IMR-90 (cell line): ENCODE measurements at regions not wholly inside any gene's neighbourhood (a gene's known extent, or its start where the extent isn't known, plus 50 kb on each side); places are given as distances from the start of the nearest gene placed in this dataset.

Source experiments
- ATAC-seq: fragments of 200-7000 bp; cut with Tn5 transposase; 2 replicates; pipeline ENCODE4 v1.9.1; 2020; ENCODE audit warnings: low read depth, mild to moderate bottlenecking, moderate library complexity
- BruUV-seq: library from RNA; stranded (reverse); fragments of 400-500 nt; replicated peaks from 2 replicates; lab custom pipeline; 2021; lab: Mats Ljungman, UMichigan
- CTCF ChIA-PET: fragments of 300-600 bp; formaldehyde crosslinking; extraction: SDS; loops from one replicate; lab custom pipeline; 2021; ENCODE audit warnings: antibody characterized with exemption; lab: Yijun Ruan, JAX
- POLR2A ChIA-PET: fragments of 300-600 bp; sonication (Branson Sonifier 250); formaldehyde crosslinking; loops from one replicate; lab custom pipeline; 2022; ENCODE audit warnings: antibody characterized with exemption; ENCODE audit not compliant: unreplicated experiment; lab: Charles Lee
- DNase-seq: peaks from one replicate; pipeline ENCODE4 v3.0.0; 2013
- H2AFZ ChIP-seq: replicated peaks from 2 replicates; pipeline ENCODE3; 2013; ENCODE audit warnings: low read length, mild to moderate bottlenecking; ENCODE audit not compliant: poor library complexity
- H2AK5ac ChIP-seq: 2 replicates; pipeline ENCODE4 v1.6.1; 2013; ENCODE audit warnings: low read depth, low read length, inconsistent platforms
- H2AK9ac ChIP-seq: replicated peaks from 2 replicates; pipeline ENCODE3; 2013; ENCODE audit warnings: mild to moderate bottlenecking, low read depth, low read length, moderate library complexity; ENCODE audit not compliant: poor library complexity
- H2BK120ac ChIP-seq: 2 replicates; pipeline ENCODE4 v1.6.1; 2013; ENCODE audit warnings: low read depth, low read length, inconsistent platforms
- H2BK15ac ChIP-seq: 3 replicates; pipeline ENCODE4 v1.6.1; 2013; ENCODE audit warnings: low read depth, low read length, inconsistent platforms
- H2BK20ac ChIP-seq: 2 replicates; pipeline ENCODE4 v1.6.1; 2013; ENCODE audit warnings: low read depth, mild to moderate bottlenecking, inconsistent platforms, low read length, moderate library complexity
- H2BK5ac ChIP-seq: 2 replicates; pipeline ENCODE4 v1.6.1; 2013; ENCODE audit warnings: mild to moderate bottlenecking, low read depth, low read length, inconsistent platforms; ENCODE audit not compliant: poor library complexity, severe bottlenecking
- H3K14ac ChIP-seq: replicated peaks from 2 replicates; pipeline ENCODE4 v1.6.1; 2013; ENCODE audit warnings: low read depth, low read length, inconsistent platforms
- H3K18ac ChIP-seq: 2 replicates; pipeline ENCODE4 v1.6.1; 2013; ENCODE audit warnings: low read depth, low read length, control low read depth
- H3K23ac ChIP-seq: 2 replicates; pipeline ENCODE4 v1.6.1; 2013; ENCODE audit warnings: low read depth, low read length, inconsistent platforms
- H3K27ac ChIP-seq: 2 replicates; pipeline ENCODE4 v1.5.1; 2013; ENCODE audit warnings: mild to moderate bottlenecking, control low read depth, low read length; ENCODE audit not compliant: insufficient read depth
- H3K27me3 ChIP-seq: 2 replicates; pipeline ENCODE4 v1.6.1; 2013; ENCODE audit warnings: low read length; ENCODE audit not compliant: control insufficient read depth, insufficient read depth
- H3K36me3 ChIP-seq: 2 replicates; pipeline ENCODE4 v1.6.1; 2013; ENCODE audit warnings: low read length, mixed read lengths; ENCODE audit not compliant: control insufficient read depth, insufficient read depth
- H3K4ac ChIP-seq: 2 replicates; pipeline ENCODE4 v1.6.1; 2013; ENCODE audit warnings: low read depth, low read length, inconsistent platforms
- H3K4me1 ChIP-seq: 2 replicates; pipeline ENCODE4 v1.6.1; 2013; ENCODE audit warnings: low read length, mixed read lengths; ENCODE audit not compliant: control insufficient read depth, insufficient read depth
- H3K4me2 ChIP-seq: 2 replicates; pipeline ENCODE4 v1.6.1; 2013; ENCODE audit warnings: low read depth, mild to moderate bottlenecking, control low read depth, low read length, moderate library complexity
- H3K4me3 ChIP-seq: 2 replicates; pipeline ENCODE4 v1.5.1; 2013; ENCODE audit warnings: low read depth, mild to moderate bottlenecking, control low read depth, low read length, moderate library complexity; ENCODE audit not compliant: insufficient read depth
- H3K56ac ChIP-seq: 2 replicates; pipeline ENCODE4 v1.6.1; 2013; ENCODE audit warnings: low read length, inconsistent platforms; ENCODE audit not compliant: insufficient read depth; ENCODE audit errors: extremely low read depth
- H3K79me1 ChIP-seq, 2 experiments: 2 replicates each; pipeline ENCODE4 v1.6.1; 2013; ENCODE audit warnings: low read length in 2 of 2, inconsistent platforms in 1 of 2, low read depth in 1 of 2
- H3K9ac ChIP-seq: 2 replicates; pipeline ENCODE4 v1.6.1; 2013; ENCODE audit warnings: low read depth, low read length, control low read depth
- H3K9me1 ChIP-seq: 2 replicates; pipeline ENCODE4 v1.6.1; 2013; ENCODE audit warnings: low read length, inconsistent platforms; ENCODE audit not compliant: insufficient read depth
- H3K9me3 ChIP-seq: 2 replicates; pipeline ENCODE4 v1.6.1; 2013; ENCODE audit warnings: low read length; ENCODE audit not compliant: control insufficient read depth, insufficient read depth
- H4K20me1 ChIP-seq: 2 replicates; pipeline ENCODE4 v1.6.1; 2013; ENCODE audit warnings: low read length, inconsistent platforms; ENCODE audit not compliant: insufficient read depth
- H4K5ac ChIP-seq: 2 replicates; pipeline ENCODE4 v1.6.1; 2013; ENCODE audit warnings: mild to moderate bottlenecking, low read depth, low read length, control low read depth
- H4K8ac ChIP-seq, 2 experiments: 2 replicates each; pipeline ENCODE4 v1.6.1; 2013; ENCODE audit warnings: low read depth in 2 of 2, low read length in 2 of 2, control low read depth in 1 of 2, inconsistent platforms in 1 of 2
- H4K91ac ChIP-seq: 2 replicates; pipeline ENCODE4 v1.6.1; 2013; ENCODE audit warnings: low read depth, low read length, inconsistent platforms; ENCODE audit not compliant: insufficient read depth
- CEBPB ChIP-seq: IDR thresholded peaks from 2 replicates; pipeline ENCODE4 v1.6.1; 2012; ENCODE audit warnings: low read depth, low read length, improper control_type of control experiment
- POLR2A ChIP-seq: IDR thresholded peaks from 2 replicates; pipeline ENCODE4 v1.6.1; 2012; ENCODE audit warnings: mild to moderate bottlenecking, low read depth, low read length
- WGBS, 2 experiments: methylation state at CpG; one replicate each; pipeline versions ENCODE4 v1.1.5 to v1.1.7; 2013; ENCODE audit warnings: missing lambda C conversion rate in 2 of 2; ENCODE audit not compliant: insufficient read length in 1 of 2; ENCODE audit errors: extremely low coverage in 2 of 2; 5-methylcytosine and 5-hydroxymethylcytosine counted together
- dilution Hi-C: fragments of 300-500 bp; cut with HindIII; formaldehyde crosslinking; loops from one replicate; pipeline ENCODE4 v1.14.3; 2018; ENCODE audit warnings: low sequenced_read_pairs; ENCODE audit not compliant: unreplicated experiment
- in situ Hi-C: fragments of 300-500 bp; cut with MboI; formaldehyde crosslinking; loops from 3 replicates; pipeline ENCODE4 v1.14.3; 2019; ENCODE audit warnings: low sequenced_read_pairs, inconsistent platforms, mixed read lengths
- intact Hi-C: fragments of 100-400 bp; cut with micrococcal nuclease; formaldehyde crosslinking; loops from 2 replicates; pipeline ENCODE4 v1.10.0; 2022

GRCh38 chr9:81476813-81477490 lies 212.4 kb downstream of the TLE1 start:
- TF ChIP-seq POLR2A (no peak), CEBPB (no peak)
- H3K4me2 ChIP-seq = no peak overlapping the region
- no TSS peak for BruUV-seq
- CTCF ChIA-PET = no interaction called here
- peaks cover 11% of the 10 kb centered on the region for H3K4me1 ChIP-seq
- H3K9me3 ChIP-seq = no peaks in the 10 kb centered on the region
- no peak overlapping the region for H4K5ac ChIP-seq
- no peak overlapping the region for H2BK5ac ChIP-seq
- H2BK120ac ChIP-seq = no peak overlapping the region
- intact Hi-C loops = no loop called here
- DNase-seq = no peak
- no peak overlapping the region for H2BK15ac ChIP-seq
- peaks cover 3% of the 10 kb centered on the region; the same call in 1 of the 2 replicates for H3K9me1 ChIP-seq
- no peak overlapping the region for H3K23ac ChIP-seq
- H3K4me3 ChIP-seq = no peak overlapping the region
- no peak overlapping the region for H3K56ac ChIP-seq
- no peak overlapping the region for H3K18ac ChIP-seq
- H3K36me3 ChIP-seq = no peaks in the 10 kb centered on the region
- dilution Hi-C loops = no loop called here
- H2AK9ac ChIP-seq = no peak overlapping the region
- no peaks in the 10 kb centered on the region for H3K79me1 ChIP-seq
- in situ Hi-C loops = no loop called here
- no peaks in the 10 kb centered on the region for H3K27me3 ChIP-seq
- WGBS, 2 experiments = no CpG with 5 or more reads among the region's 6 CpGs
- POLR2A ChIA-PET = interaction anchor here (0.6 kb wide), 1 partner anchor 1280 kb away, joined by 3 read pairs; no protein-coding TSS in a partner anchor
- no peak overlapping the region for H2BK20ac ChIP-seq
- H4K91ac ChIP-seq = no peak overlapping the region
- H3K27ac ChIP-seq = no peak overlapping the region
- no peaks in the 10 kb centered on the region for H4K20me1 ChIP-seq
- H3K14ac ChIP-seq = no peak overlapping the region
- no peak overlapping the region for H4K8ac ChIP-seq
- no peak overlapping the region for H3K4ac ChIP-seq
- no peak overlapping the region for H3K9ac ChIP-seq
- no peak for ATAC-seq
- H2AK5ac ChIP-seq = no peak overlapping the region
- no peak overlapping the region for H2AFZ ChIP-seq
